Tibial artery (tissue), 4 donors: ENCODE measurements at regions not wholly inside any gene's neighbourhood (a gene's known extent, or its start where the extent isn't known, plus 50 kb on each side); places are given as distances from the start of the nearest gene placed in this dataset.

Source experiments
- DNase-seq, 2 donors: peaks; one replicate each; pipeline ENCODE4 v3.0.0-alpha.2; 2019
- H3K27ac ChIP-seq, 2 donors: fragments of 200-600 bp; sonication (generic) in 1 of 2; 1 replicate in 1 of 2; 2 replicates in 1 of 2; pipeline ENCODE4 v1.5.1; 2018 to 2019; ENCODE audit warnings: mild to moderate bottlenecking in 1 of 2
- H3K27me3 ChIP-seq, 2 donors: fragments of 200-600 bp; sonication (generic) in 1 of 2; one replicate each; pipeline versions ENCODE4 v1.5.1 to v1.6.0; 2016 to 2019
- H3K36me3 ChIP-seq, 3 donors: fragments of 200-600 bp; sonication (generic) in 2 of 3; one replicate each; pipeline ENCODE4 v1.5.1; 2016 to 2019; ENCODE audit warnings: mild to moderate bottlenecking in 2 of 3
- H3K4me1 ChIP-seq, 4 donors: fragments of 200-600 bp; sonication (generic) in 2 of 4; 1 replicate in 3 of 4; 2 replicates in 1 of 4; pipeline ENCODE4 v1.5.1; 2016 to 2019
- H3K4me3 ChIP-seq, 2 donors: fragments of 200-600 bp; sonication (generic) in 1 of 2; 1 replicate in 1 of 2; 2 replicates in 1 of 2; pipeline ENCODE4 v1.5.1; 2018 to 2019; ENCODE audit warnings: mild to moderate bottlenecking in 2 of 2
- H3K9me3 ChIP-seq, 3 donors: fragments of 200-600 bp; sonication (generic) in 1 of 3; one replicate each; pipeline ENCODE4 v1.5.1; 2016 to 2019
- CTCF ChIP-seq, 2 experiments: fragments of 200-600 bp in 1 of 2; fragments of 450-650 bp in 1 of 2; IDR thresholded peaks; one replicate each; pipeline ENCODE4 v1.5.1; 2017 to 2019; ENCODE audit warnings: antibody characterized with exemption in 2 of 2, mild to moderate bottlenecking in 1 of 2, moderate library complexity in 1 of 2
- intact Hi-C: fragments of 100-400 bp; cut with DNase I; formaldehyde crosslinking; loops from one replicate; pipeline ENCODE4 v1.15.0; 2023; ENCODE audit warnings: low total_unique reads

GRCh38 chr3:59540241-59540640, 490.4 kb upstream of the CFAP20DC start:
- Histone ChIP-seq H3K27ac (no peak overlapping the region), H3K9me3 (no peaks in the 10 kb centered on the region), H3K4me3 (no peak overlapping the region), H3K36me3 (no peaks in the 10 kb centered on the region), H3K4me1 (peaks cover 0 to 7% (median 0%) of the 10 kb centered on the region in 4 donors), H3K27me3 (no peaks in the 10 kb centered on the region)
- no peak for TF ChIP-seq CTCF (IDR thresholded peaks at IDR 0.05)
- no peak for DNase-seq
- intact Hi-C loops, result no loop called here

- no peak overlapping the region for H3K4me3 ChIP-seq
- TF ChIP-seq CTCF (IDR thresholded peaks at IDR 0.05), result no peak
- H3K36me3 ChIP-seq, result no peaks in the 10 kb centered on the region
- H3K4me1 ChIP-seq, result peaks cover 0 to 7% (median 0%) of the 10 kb centered on the region in 4 donors
- H3K27ac ChIP-seq, result no peak overlapping the region
- DNase-seq, result no peak
- intact Hi-C loops, result no loop called here
- no peaks in the 10 kb centered on the region for H3K9me3 ChIP-seq
- no peaks in the 10 kb centered on the region for H3K27me3 ChIP-seq
These were observed 489.1 kb upstream of the CFAP20DC start for GRCh38 chr3:59538753-59539432.

GRCh38 chr3:59535791-59536221, 486.0 kb upstream of the CFAP20DC start:
- H3K27me3 ChIP-seq, result no peaks in the 10 kb centered on the region

GRCh38 chr3:59531994-59532393, 482.2 kb upstream of the CFAP20DC start:
- Histone ChIP-seq H3K4me1 (peaks cover 0 to 7% (median 0%) of the 10 kb centered on the region in 4 donors), H3K36me3 (no peaks in the 10 kb centered on the region), H3K27ac (no peak overlapping the region), H3K27me3 (no peaks in the 10 kb centered on the region), H3K4me3 (no peak overlapping the region), H3K9me3 (no peaks in the 10 kb centered on the region)
- TF ChIP-seq CTCF (IDR thresholded peaks at IDR 0.05), result no peak
- no peak for DNase-seq
- intact Hi-C loops, result no loop called here

More at GRCh38 chr3:59535791-59536221, 486.0 kb upstream of the CFAP20DC start:
- Histone ChIP-seq H3K36me3 (no peaks in the 10 kb centered on the region), H3K27ac (no peak overlapping the region), H3K4me1 (peaks cover 0 to 7% (median 0%) of the 10 kb centered on the region in 4 donors), H3K9me3 (no peaks in the 10 kb centered on the region), H3K4me3 (no peak overlapping the region)
- intact Hi-C loops, result no loop called here
- no peak for DNase-seq
- TF ChIP-seq CTCF (IDR thresholded peaks at IDR 0.05), result no peak

- TF ChIP-seq CTCF (IDR thresholded peaks at IDR 0.05), result no peak
- no peaks in the 10 kb centered on the region for H3K36me3 ChIP-seq
- intact Hi-C loops, result no loop called here
- H3K27ac ChIP-seq, result no peak overlapping the region
- DNase-seq, result no peak
- H3K4me3 ChIP-seq, result no peak overlapping the region
- H3K9me3 ChIP-seq, result no peaks in the 10 kb centered on the region
- H3K27me3 ChIP-seq, result no peaks in the 10 kb centered on the region
- H3K4me1 ChIP-seq, result peaks cover 0 to 5% (median 0%) of the 10 kb centered on the region in 4 donors
These were observed 481.4 kb upstream of the CFAP20DC start for GRCh38 chr3:59531066-59531745.
